ENCODE measurements at regions not wholly inside any gene's neighbourhood (a gene's known extent, or its start where the extent isn't known, plus 50 kb on each side); places are given as distances from the start of the nearest gene placed in this dataset.
"Not testable (repeated sequence)": the region's sequence is repeated elsewhere in the genome, so short reads cannot be mapped to it uniquely, and the experiment has no call there.

DNA sequence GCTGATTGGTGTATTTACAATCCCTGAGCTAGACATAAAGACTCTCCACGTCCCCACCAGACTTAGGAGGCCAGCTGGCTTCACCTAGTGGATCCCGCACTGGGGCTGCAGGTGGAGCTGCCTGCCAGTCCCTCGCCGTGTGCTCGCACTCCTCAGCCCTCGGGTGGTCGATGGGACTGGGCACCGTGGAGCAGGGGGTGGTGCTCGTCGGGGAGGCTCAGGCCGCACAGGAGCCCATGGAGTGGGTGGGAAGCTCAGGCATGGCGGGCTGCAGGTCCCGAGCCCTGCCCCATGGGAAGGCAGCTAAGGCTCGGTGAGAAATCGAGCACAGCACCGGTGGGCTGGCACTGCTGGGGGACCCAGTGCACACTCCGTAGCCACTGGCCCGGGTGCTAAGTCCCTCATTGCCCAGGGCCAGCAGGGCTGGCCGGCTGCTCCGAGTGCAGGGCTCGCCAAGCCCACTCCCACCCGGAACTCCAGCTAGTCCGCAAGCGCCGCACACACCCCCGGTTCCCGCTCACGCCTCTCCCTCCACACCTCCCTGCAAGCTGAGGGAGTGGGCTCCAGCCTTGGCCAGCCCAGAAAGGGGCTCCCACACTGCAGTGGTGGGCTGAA lies 1441.2 kb upstream of the ACVR2A start:
- CTCF ChIA-PET = interaction anchor here (1.5 kb wide), 1 partner anchor 11 kb away, joined by 3 read pairs; no protein-coding TSS in a partner anchor
- H3K36me3 ChIP-seq (ENCODE audit: control insufficient read depth in 4 of 4, insufficient read depth in 4 of 4, low read length in 3 of 4); H3K27ac ChIP-seq (ENCODE audit: insufficient read depth in 1 of 2, low read depth in 1 of 2, low read length in 2 of 2, poor library complexity in 1 of 2, severe bottlenecking in 2 of 2); DNase-seq; H3K4me3 ChIP-seq (ENCODE audit: control insufficient read depth in 1 of 7, extremely low read depth in 1 of 7, insufficient read depth in 4 of 7, low read depth in 2 of 7, low read length in 6 of 7); H3K9me3 ChIP-seq (ENCODE audit: control extremely low read depth in 1 of 5, control insufficient read depth in 4 of 5, insufficient read depth in 2 of 5, low read depth in 1 of 5, low read length in 4 of 5); H3K27me3 ChIP-seq (replicated peaks in 2 of 5; ENCODE audit: control insufficient read depth in 4 of 5, insufficient read depth in 5 of 5, low read length in 4 of 5); H3K4me1 ChIP-seq (ENCODE audit: control extremely low read depth in 1 of 4, control insufficient read depth in 4 of 4, insufficient read depth in 4 of 4, low read length in 3 of 4); POLR2A ChIA-PET: not testable (repeated sequence)
- 99% methylated on average over 20 of the region's 28 CpGs for WGBS (ENCODE audit: insufficient coverage)

DNA sequence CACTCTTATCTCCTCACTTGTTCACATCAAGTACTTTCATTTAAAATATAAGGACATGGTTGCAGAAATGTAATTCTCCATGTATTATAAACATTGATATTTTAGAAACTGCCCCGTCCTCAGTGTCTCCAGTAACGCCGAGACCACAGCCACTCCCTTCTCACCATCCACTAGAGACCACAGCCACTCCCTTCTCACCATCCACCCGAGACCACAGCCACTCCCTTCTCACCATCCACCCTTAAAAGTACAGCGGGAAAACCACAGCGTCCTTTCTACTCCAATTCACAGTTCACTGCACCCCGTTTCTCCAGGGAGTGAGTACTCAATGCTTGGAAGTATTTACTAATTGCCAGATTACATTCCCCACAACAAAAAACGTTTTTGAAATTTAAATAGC lies 1452.2 kb upstream of the ACVR2A start:
- Histone ChIP-seq H3K27ac (ENCODE audit: insufficient read depth in 1 of 2, low read depth in 1 of 2, low read length in 2 of 2, poor library complexity in 1 of 2, severe bottlenecking in 2 of 2) (no peak overlapping the region), H3K4me3 (ENCODE audit: control insufficient read depth in 1 of 7, extremely low read depth in 1 of 7, insufficient read depth in 4 of 7, low read depth in 2 of 7, low read length in 6 of 7) (no peak overlapping the region), H3K36me3 (ENCODE audit: control insufficient read depth in 4 of 4, insufficient read depth in 4 of 4, low read length in 3 of 4) (no peaks in the 10 kb centered on the region), H3K9me3 (ENCODE audit: control extremely low read depth in 1 of 5, control insufficient read depth in 4 of 5, insufficient read depth in 2 of 5, low read depth in 1 of 5, low read length in 4 of 5) (no peaks in the 10 kb centered on the region), H3K4me1 (ENCODE audit: control extremely low read depth in 1 of 4, control insufficient read depth in 4 of 4, insufficient read depth in 4 of 4, low read length in 3 of 4) (no peaks in the 10 kb centered on the region), H3K27me3 (replicated peaks in 2 of 5; ENCODE audit: control insufficient read depth in 4 of 5, insufficient read depth in 5 of 5, low read length in 4 of 5) (peaks cover 0 to 27% (median 5%) of the 10 kb centered on the region in 5 experiments)
- ChIA-PET CTCF (no interaction called here), POLR2A (no interaction called here)
- WGBS (ENCODE audit: insufficient coverage) = 60% methylated on average over 5 of the region's 8 CpGs
- DNase-seq = peak; percentile 8 to 53 (median 26)

DNA sequence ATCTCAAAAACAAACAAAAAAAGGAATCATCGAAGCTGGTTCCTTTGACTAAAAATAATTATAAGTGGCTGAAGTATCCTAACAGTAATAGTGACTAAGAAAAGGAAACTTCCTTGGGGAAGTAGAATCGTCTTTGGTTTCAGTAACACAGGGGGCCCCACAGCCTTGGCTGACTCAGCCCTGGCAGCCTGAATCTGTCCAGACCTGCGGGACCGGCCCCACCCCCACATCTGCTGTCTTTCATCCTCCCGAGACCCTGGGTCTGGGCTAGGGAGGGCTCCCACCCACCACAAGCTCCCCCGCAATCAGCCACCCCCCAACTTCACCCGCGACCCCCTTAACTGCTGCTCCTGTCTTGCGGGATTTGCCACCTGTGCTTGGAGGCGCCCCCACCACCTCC lies 1452.6 kb upstream of the ACVR2A start:
- no peak overlapping the region for H3K4me3 ChIP-seq (ENCODE audit: control insufficient read depth in 1 of 7, extremely low read depth in 1 of 7, insufficient read depth in 4 of 7, low read depth in 2 of 7, low read length in 6 of 7)
- CTCF ChIA-PET = no interaction called here
- POLR2A ChIA-PET = no interaction called here

DNA sequence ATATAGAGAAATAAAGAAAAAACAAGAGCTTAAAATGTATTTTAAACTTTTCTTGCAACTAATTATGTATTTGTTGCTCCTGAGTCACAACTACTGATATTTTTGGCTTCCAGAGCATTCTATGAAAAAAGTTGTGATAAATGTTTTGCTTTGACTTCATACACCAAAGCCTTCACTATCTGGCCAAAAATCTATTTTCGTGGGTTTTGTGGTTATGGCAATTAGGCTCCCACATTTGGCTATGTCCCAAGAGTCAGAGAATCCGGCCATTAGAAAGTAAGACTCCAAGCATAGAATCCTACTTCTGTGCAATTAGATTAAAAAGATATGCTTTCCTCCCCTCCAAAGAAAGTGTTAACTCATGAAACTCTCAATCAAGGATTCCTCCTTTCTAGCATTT lies 1456.1 kb upstream of the ACVR2A start:
- DNase-seq = peak; percentile 22 to 64 (median 61)
- WGBS (ENCODE audit: insufficient coverage) = 0% methylated on average over 1 of the region's 2 CpGs
- Histone ChIP-seq H3K27ac (ENCODE audit: insufficient read depth in 1 of 2, low read depth in 1 of 2, low read length in 2 of 2, poor library complexity in 1 of 2, severe bottlenecking in 2 of 2) (no peak overlapping the region), H3K4me1 (ENCODE audit: control extremely low read depth in 1 of 4, control insufficient read depth in 4 of 4, insufficient read depth in 4 of 4, low read length in 3 of 4) (no peaks in the 10 kb centered on the region), H3K36me3 (ENCODE audit: control insufficient read depth in 4 of 4, insufficient read depth in 4 of 4, low read length in 3 of 4) (no peaks in the 10 kb centered on the region), H3K4me3 (ENCODE audit: control insufficient read depth in 1 of 7, extremely low read depth in 1 of 7, insufficient read depth in 4 of 7, low read depth in 2 of 7, low read length in 6 of 7) (no peak overlapping the region), H3K9me3 (ENCODE audit: control extremely low read depth in 1 of 5, control insufficient read depth in 4 of 5, insufficient read depth in 2 of 5, low read depth in 1 of 5, low read length in 4 of 5) (no peaks in the 10 kb centered on the region), H3K27me3 (replicated peaks in 2 of 5; ENCODE audit: control insufficient read depth in 4 of 5, insufficient read depth in 5 of 5, low read length in 4 of 5) (peaks cover 0 to 32% (median 5%) of the 10 kb centered on the region in 5 experiments)
- POLR2A ChIA-PET = no interaction called here
- CTCF ChIA-PET = no interaction called here

More for the DNA sequence above, 1452.6 kb upstream of the ACVR2A start:
- H3K27ac ChIP-seq (ENCODE audit: insufficient read depth in 1 of 2, low read depth in 1 of 2, low read length in 2 of 2, poor library complexity in 1 of 2, severe bottlenecking in 2 of 2) = no peak overlapping the region
- no peaks in the 10 kb centered on the region for H3K4me1 ChIP-seq (ENCODE audit: control extremely low read depth in 1 of 4, control insufficient read depth in 4 of 4, insufficient read depth in 4 of 4, low read length in 3 of 4)
- WGBS (ENCODE audit: insufficient coverage) = 58% methylated on average over 2 of the region's 10 CpGs
- no peaks in the 10 kb centered on the region for H3K9me3 ChIP-seq (ENCODE audit: control extremely low read depth in 1 of 5, control insufficient read depth in 4 of 5, insufficient read depth in 2 of 5, low read depth in 1 of 5, low read length in 4 of 5)
- no peak for DNase-seq
- H3K36me3 ChIP-seq (ENCODE audit: control insufficient read depth in 4 of 4, insufficient read depth in 4 of 4, low read length in 3 of 4) = no peaks in the 10 kb centered on the region
- H3K27me3 ChIP-seq (replicated peaks in 2 of 5; ENCODE audit: control insufficient read depth in 4 of 5, insufficient read depth in 5 of 5, low read length in 4 of 5) = peaks cover 0 to 30% (median 5%) of the 10 kb centered on the region in 5 experiments

DNA sequence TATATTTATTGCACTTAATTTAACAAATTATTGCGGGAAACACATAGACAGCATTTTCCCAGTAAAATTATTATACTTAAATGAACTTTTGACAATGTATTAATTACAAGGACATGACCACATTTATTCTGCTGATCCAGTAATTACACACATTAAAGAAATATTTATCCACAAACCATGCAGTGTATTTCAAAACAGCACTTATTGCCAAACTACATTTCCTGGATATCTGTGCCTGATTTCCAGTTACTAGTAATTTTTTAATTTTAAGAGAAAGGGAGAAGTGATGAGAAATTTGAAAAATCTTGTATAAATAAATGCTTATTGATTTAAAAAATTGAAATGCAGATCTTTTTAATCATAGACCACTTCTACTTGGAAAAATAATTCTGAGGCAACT lies 1458.7 kb upstream of the ACVR2A start:
- ChIA-PET CTCF (no interaction called here), POLR2A (no interaction called here)
- whole genome bisulfite sequencing (ENCODE audit: insufficient coverage) = no CpG with 5 or more reads among the region's 1 CpG
- H3K27ac ChIP-seq (ENCODE audit: insufficient read depth in 1 of 2, low read depth in 1 of 2, low read length in 2 of 2, poor library complexity in 1 of 2, severe bottlenecking in 2 of 2) = no peak overlapping the region
- H3K4me3 ChIP-seq (ENCODE audit: control insufficient read depth in 1 of 7, extremely low read depth in 1 of 7, insufficient read depth in 4 of 7, low read depth in 2 of 7, low read length in 6 of 7) = no peak overlapping the region
- no peaks in the 10 kb centered on the region for H3K9me3 ChIP-seq (ENCODE audit: control extremely low read depth in 1 of 5, control insufficient read depth in 4 of 5, insufficient read depth in 2 of 5, low read depth in 1 of 5, low read length in 4 of 5)
- no peaks in the 10 kb centered on the region for H3K36me3 ChIP-seq (ENCODE audit: control insufficient read depth in 4 of 4, insufficient read depth in 4 of 4, low read length in 3 of 4)
- DNase-seq = no peak
- H3K4me1 ChIP-seq (ENCODE audit: control extremely low read depth in 1 of 4, control insufficient read depth in 4 of 4, insufficient read depth in 4 of 4, low read length in 3 of 4) = no peaks in the 10 kb centered on the region
- H3K27me3 ChIP-seq (replicated peaks in 2 of 5; ENCODE audit: control insufficient read depth in 4 of 5, insufficient read depth in 5 of 5, low read length in 4 of 5) = peaks cover 0 to 22% (median 5%) of the 10 kb centered on the region in 5 experiments

DNA sequence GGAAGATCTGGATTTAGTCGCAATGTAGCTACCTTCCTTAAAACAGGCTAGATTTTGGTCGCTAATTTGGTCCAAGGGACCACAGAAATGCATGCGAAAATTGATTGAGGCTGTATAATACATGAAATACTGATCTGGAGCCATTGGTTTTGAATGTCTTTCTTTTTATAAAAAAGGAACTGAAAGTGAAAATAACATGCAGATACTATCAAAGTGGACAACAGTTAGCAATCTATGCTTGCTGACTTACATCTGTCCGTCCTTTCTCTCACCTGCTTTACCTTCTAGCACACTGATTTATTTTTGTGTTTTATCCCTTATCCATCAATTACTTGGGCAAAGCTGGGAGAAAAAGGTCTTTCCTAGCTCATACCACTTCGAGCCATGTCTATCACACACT lies 1459.8 kb upstream of the ACVR2A start:
- ChIA-PET CTCF (no interaction called here), POLR2A (no interaction called here)
- no peaks in the 10 kb centered on the region for H3K9me3 ChIP-seq (ENCODE audit: control extremely low read depth in 1 of 5, control insufficient read depth in 4 of 5, insufficient read depth in 2 of 5, low read depth in 1 of 5, low read length in 4 of 5)
- H3K4me1 ChIP-seq (ENCODE audit: control extremely low read depth in 1 of 4, control insufficient read depth in 4 of 4, insufficient read depth in 4 of 4, low read length in 3 of 4) = no peaks in the 10 kb centered on the region
- H3K27ac ChIP-seq (ENCODE audit: insufficient read depth in 1 of 2, low read depth in 1 of 2, low read length in 2 of 2, poor library complexity in 1 of 2, severe bottlenecking in 2 of 2) = no peak overlapping the region
- peaks cover 0 to 14% (median 2%) of the 10 kb centered on the region in 5 experiments for H3K27me3 ChIP-seq (replicated peaks in 2 of 5; ENCODE audit: control insufficient read depth in 4 of 5, insufficient read depth in 5 of 5, low read length in 4 of 5)
- WGBS (ENCODE audit: insufficient coverage) = 49% methylated on average over 3 of the region's 5 CpGs
- H3K4me3 ChIP-seq (ENCODE audit: control insufficient read depth in 1 of 7, extremely low read depth in 1 of 7, insufficient read depth in 4 of 7, low read depth in 2 of 7, low read length in 6 of 7) = no peak overlapping the region
- no peaks in the 10 kb centered on the region for H3K36me3 ChIP-seq (ENCODE audit: control insufficient read depth in 4 of 4, insufficient read depth in 4 of 4, low read length in 3 of 4)
- no peak for DNase-seq

DNA sequence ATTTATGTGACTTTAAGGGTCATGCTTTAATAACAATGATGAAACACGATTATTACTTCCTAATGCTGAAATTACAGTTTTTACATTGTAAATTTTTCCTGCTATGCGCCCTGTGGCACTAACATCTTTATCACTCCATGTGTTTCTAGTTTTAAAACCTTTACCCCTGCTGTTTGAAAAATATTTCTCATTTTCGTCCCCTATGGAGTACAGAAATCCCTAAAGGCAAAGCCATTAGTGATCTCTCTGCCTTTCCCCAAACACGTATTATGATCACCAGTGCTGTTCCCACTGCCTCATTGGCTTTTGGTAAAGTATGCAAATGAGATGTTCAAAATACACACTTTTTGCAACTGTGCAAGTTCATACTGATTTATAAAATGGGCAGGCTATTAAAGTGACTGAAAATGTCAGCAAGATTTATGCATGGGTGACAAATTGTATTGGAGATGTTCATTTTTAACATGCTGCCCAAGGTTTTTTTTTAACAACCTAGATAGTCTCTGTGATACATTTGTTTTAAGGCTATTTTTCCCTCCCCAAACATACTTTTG lies 1468.2 kb upstream of the ACVR2A start:
- no peak for DNase-seq
- no peaks in the 10 kb centered on the region for H3K9me3 ChIP-seq (ENCODE audit: control extremely low read depth in 1 of 5, control insufficient read depth in 4 of 5, insufficient read depth in 2 of 5, low read depth in 1 of 5, low read length in 4 of 5)
- H3K36me3 ChIP-seq (ENCODE audit: control insufficient read depth in 4 of 4, insufficient read depth in 4 of 4, low read length in 3 of 4) = no peaks in the 10 kb centered on the region
- ChIA-PET POLR2A (no interaction called here), CTCF (no interaction called here)
- H3K27me3 ChIP-seq (replicated peaks in 2 of 5; ENCODE audit: control insufficient read depth in 4 of 5, insufficient read depth in 5 of 5, low read length in 4 of 5) = no peaks in the 10 kb centered on the region
- no peaks in the 10 kb centered on the region for H3K4me1 ChIP-seq (ENCODE audit: control extremely low read depth in 1 of 4, control insufficient read depth in 4 of 4, insufficient read depth in 4 of 4, low read length in 3 of 4)
- H3K27ac ChIP-seq (ENCODE audit: insufficient read depth in 1 of 2, low read depth in 1 of 2, low read length in 2 of 2, poor library complexity in 1 of 2, severe bottlenecking in 2 of 2) = no peak overlapping the region
- H3K4me3 ChIP-seq (ENCODE audit: control insufficient read depth in 1 of 7, extremely low read depth in 1 of 7, insufficient read depth in 4 of 7, low read depth in 2 of 7, low read length in 6 of 7) = no peak overlapping the region
- 92% methylated on average over 4 of the region's 4 CpGs for WGBS (ENCODE audit: insufficient coverage)

All from common myeloid progenitor, CD34-positive (primary cell).